ENCODE measurements at regions not wholly inside any gene's neighbourhood (a gene's known extent, or its start where the extent isn't known, plus 50 kb on each side); places are given as distances from the start of the nearest gene placed in this dataset.
"Not testable (repeated sequence)": the region's sequence is repeated elsewhere in the genome, so short reads cannot be mapped to it uniquely, and the experiment has no call there.

DNA sequence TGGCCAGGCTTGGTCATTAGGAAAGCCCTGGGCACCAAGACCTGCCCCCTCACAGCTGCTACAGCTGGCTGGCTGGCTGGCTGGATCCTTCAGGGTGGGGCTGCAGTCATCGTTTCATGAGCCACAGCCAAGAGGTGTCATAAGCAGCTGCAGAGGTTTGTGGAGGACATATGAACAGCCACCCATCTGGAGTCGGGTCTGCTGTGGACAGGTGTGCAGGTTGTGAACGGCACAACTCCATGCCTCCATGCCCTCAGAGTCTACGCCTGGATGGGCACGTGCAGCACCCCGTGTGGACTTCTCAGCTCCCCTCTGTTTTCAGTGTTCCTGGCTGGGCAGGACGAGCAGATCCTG, 4083.6 kb upstream of the TPTE start:
- TF ChIP-seq, protein P1, sequence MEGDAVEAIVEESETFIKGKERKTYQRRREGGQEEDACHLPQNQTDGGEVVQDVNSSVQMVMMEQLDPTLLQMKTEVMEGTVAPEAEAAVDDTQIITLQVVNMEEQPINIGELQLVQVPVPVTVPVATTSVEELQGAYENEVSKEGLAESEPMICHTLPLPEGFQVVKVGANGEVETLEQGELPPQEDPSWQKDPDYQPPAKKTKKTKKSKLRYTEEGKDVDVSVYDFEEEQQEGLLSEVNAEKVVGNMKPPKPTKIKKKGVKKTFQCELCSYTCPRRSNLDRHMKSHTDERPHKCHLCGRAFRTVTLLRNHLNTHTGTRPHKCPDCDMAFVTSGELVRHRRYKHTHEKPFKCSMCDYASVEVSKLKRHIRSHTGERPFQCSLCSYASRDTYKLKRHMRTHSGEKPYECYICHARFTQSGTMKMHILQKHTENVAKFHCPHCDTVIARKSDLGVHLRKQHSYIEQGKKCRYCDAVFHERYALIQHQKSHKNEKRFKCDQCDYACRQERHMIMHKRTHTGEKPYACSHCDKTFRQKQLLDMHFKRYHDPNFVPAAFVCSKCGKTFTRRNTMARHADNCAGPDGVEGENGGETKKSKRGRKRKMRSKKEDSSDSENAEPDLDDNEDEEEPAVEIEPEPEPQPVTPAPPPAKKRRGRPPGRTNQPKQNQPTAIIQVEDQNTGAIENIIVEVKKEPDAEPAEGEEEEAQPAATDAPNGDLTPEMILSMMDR (conservative IDR thresholded peaks at IDR 0.05; ENCODE audit: low read depth in 2 of 2) = not testable (repeated sequence)
- not testable (repeated sequence) for TF ChIP-seq POLR2AphosphoS5 (IDR thresholded peaks at IDR 0.05; ENCODE audit: low read depth); EZH2 (IDR thresholded peaks at IDR 0.05; ENCODE audit: low read depth, unreplicated experiment)

All from GM23338 (cell line).